Heart left ventricle (tissue), 16 donors: ENCODE measurements at regions not wholly inside any gene's neighbourhood (a gene's known extent, or its start where the extent isn't known, plus 50 kb on each side); places are given as distances from the start of the nearest gene placed in this dataset.
A peak's percentile ranks its signal among the peaks of the same experiment; 100 is the strongest.

Experiments used
- ATAC-seq, 4 donors: fragments of 200-7000 bp; cut with Tn5 transposase; one replicate each; pipeline ENCODE4 v1.9.1; 2020 to 2022; ENCODE audit warnings: moderate library complexity in 4 of 4, mild to moderate bottlenecking in 3 of 4, moderate number of reproducible peaks in 1 of 4
- DNase-seq, 5 donors: peaks; one replicate each; pipeline ENCODE4 v3.0.0-alpha.2; 2020
- H3K27ac ChIP-seq, 12 donors: fragments of 200-600 bp; sonication (generic) in 4 of 12; one replicate each; pipeline versions ENCODE4 v1.5.0 to v1.8.0; 2016 to 2022; ENCODE audit warnings: mild to moderate bottlenecking in 2 of 12
- H3K27me3 ChIP-seq, 9 donors: fragments of 200-600 bp; sonication (generic) in 2 of 9; one replicate each; pipeline versions ENCODE4 v1.5.1 to v1.8.0; 2016 to 2022; ENCODE audit warnings: mild to moderate bottlenecking in 3 of 9
- H3K36me3 ChIP-seq, 9 donors: fragments of 200-600 bp; sonication (generic) in 2 of 9; one replicate each; pipeline versions ENCODE4 v1.5.0 to v1.8.0; 2018 to 2022; ENCODE audit warnings: mild to moderate bottlenecking in 2 of 9
- H3K4me1 ChIP-seq, 12 donors: fragments of 200-600 bp; sonication (generic) in 4 of 12; one replicate each; pipeline versions ENCODE4 v1.5.0 to v1.8.0; 2016 to 2022; ENCODE audit warnings: mild to moderate bottlenecking in 3 of 12
- H3K4me3 ChIP-seq, 12 donors: fragments of 200-600 bp; sonication (generic) in 4 of 12; one replicate each; pipeline versions ENCODE4 v1.5.0 to v1.8.0; 2017 to 2022; ENCODE audit warnings: mild to moderate bottlenecking in 9 of 12, moderate library complexity in 4 of 12
- H3K9me3 ChIP-seq, 12 donors: fragments of 200-600 bp; sonication (generic) in 4 of 12; one replicate each; pipeline versions ENCODE4 v1.5.0 to v1.8.0; 2016 to 2022; ENCODE audit warnings: mild to moderate bottlenecking in 1 of 12
- CTCF ChIP-seq, 12 donors: fragments of 200-600 bp; sonication (generic) in 4 of 12; IDR thresholded peaks; one replicate each; pipeline versions ENCODE4 v1.5.0 to v1.8.0; 2018 to 2022; ENCODE audit warnings: antibody characterized with exemption in 12 of 12, mild to moderate bottlenecking in 5 of 12
- POLR2A ChIP-seq, 2 donors: fragments of 450-650 bp; IDR thresholded peaks; one replicate each; pipeline ENCODE4 v1.6.1; 2017; ENCODE audit warnings: antibody characterized with exemption in 2 of 2, mild to moderate bottlenecking in 2 of 2, moderate library complexity in 2 of 2
- WGBS, 4 donors: extraction: QIAGEN DNeasy Blood & Tissue Kit in 2 of 4; methylation state at CpG; one replicate each; pipeline versions ENCODE4 v1.1.5 to v1.1.7; 2013 to 2018; 5-methylcytosine and 5-hydroxymethylcytosine counted together
- intact Hi-C, 10 donors: fragments of 100-400 bp; cut with DNase I; formaldehyde crosslinking; loops; one replicate each; pipeline versions ENCODE4 v1.11.1 to v1.14.2; 2022
- donor health status: ischemic (EF 13 %, LVEDD 7.1; RV severe dilation, severe dysfunction).
- donor health status: healthy with polysubstance abuse.
- donor health status: DM: no; HTN: yes; CAD: no.
- donor health status: DM: no; HTN: no; CAD: no.
- donor health status: ischemic (EF 25% LVEDD 6.9; RV normal size, moderate dysfunction).
- donor health status: ischemic (EF 25% LVEDD 5.7; RV mildly dilated, moderate dysfunction).
- donor health status: healthy.
- donor health status: DM: yes; HTN: yes; CAD: no.
- donor health status: ischemic (EF 35%, LVEDD 5.7; RV mildly dilated, moderate dysfunction).
- donor health status: nonischemic (EF 11% LVEDD 7.7; RV severe dilation, severe dysfunction).
- donor health status: DM: yes; HTN: yes; CAD: no.
- donor health status: PGD.
- donor health status: ischemic (EF 29% LVEDD 5.4; RV normal size, mild dysfunction).
- donor health status: nonischemic (EF 23%, LVEDD 6.1; RV moderate dilation, normal function).

GRCh38 chr16:86338403-86339115, 171.8 kb upstream of the FOXF1 start:
- Histone ChIP-seq H3K4me1 (peaks cover 0 to 9% (median under 1%) of the 10 kb centered on the region in 12 donors), H3K9me3 (no peaks in the 10 kb centered on the region), H3K4me3 (no peak overlapping the region), H3K27ac (no peak overlapping the region), H3K36me3 (no peaks in the 10 kb centered on the region), H3K27me3 (peaks cover 0 to 75% (median 12%) of the 10 kb centered on the region in 9 donors)
- DNase-seq (peak in 1 of 5 donors; percentile 51), ATAC-seq (no peak)
- no peak for TF ChIP-seq CTCF (IDR thresholded peaks at IDR 0.05)
- no peak for TF ChIP-seq POLR2A (IDR thresholded peaks at IDR 0.05)
- WGBS, 4 donors = 87 to 94% (median 92%) methylated on average over 5 of the region's 5 CpGs
- intact Hi-C loops = no loop called here

GRCh38 chr16:86342161-86342834, 168.0 kb upstream of the FOXF1 start:
- no peak for ATAC-seq
- H3K27me3 ChIP-seq = peaks cover 3 to 69% (median 12%) of the 10 kb centered on the region in 9 donors
- H3K36me3 ChIP-seq = no peaks in the 10 kb centered on the region
- intact Hi-C loops = loop anchor here in 3 of 10 donors (5.0 to 10.0 kb wide), 3 partner anchors 173 to 270 kb away; partner anchors contain the start of gene FOXF1 (in 1 of the 3)
- 75 to 86% (median 80%) methylated on average over 5 to 6 of the region's 6 CpGs for WGBS, 4 donors
- peaks cover 0 to 18% (median 9%) of the 10 kb centered on the region in 12 donors for H3K4me1 ChIP-seq
- H3K27ac ChIP-seq = peak overlapping the region in 4 of 12 donors; percentile 40 to 82 (median 48)
- DNase-seq = no peak
- no peak overlapping the region for H3K4me3 ChIP-seq
- no peaks in the 10 kb centered on the region for H3K9me3 ChIP-seq
- TF ChIP-seq CTCF (IDR thresholded peaks at IDR 0.05) = no peak

GRCh38 chr16:86343027-86343795, 167.1 kb upstream of the FOXF1 start:
- Histone ChIP-seq H3K27ac (peak overlapping the region in 5 of 12 donors; percentile 40 to 87 (median 51)), H3K27me3 (peaks cover 3 to 69% (median 19%) of the 10 kb centered on the region in 9 donors), H3K4me3 (peak overlapping the region in 6 of 12 donors; percentile 9 to 28 (median 13)), H3K9me3 (no peaks in the 10 kb centered on the region), H3K36me3 (no peaks in the 10 kb centered on the region), H3K4me1 (peaks cover 0 to 18% (median 9%) of the 10 kb centered on the region in 12 donors)
- WGBS, 4 donors = 14 to 26% (median 24%) methylated on average over 19 to 25 of the region's 25 CpGs
- intact Hi-C loops = loop anchor here in 3 of 10 donors (5.0 to 10.0 kb wide), 3 partner anchors 172 to 271 kb away; partner anchors contain the start of gene FOXF1 (in 1 of the 3)
- TF ChIP-seq CTCF (IDR thresholded peaks at IDR 0.05) = no peak
- no peak for TF ChIP-seq POLR2A (IDR thresholded peaks at IDR 0.05)
- ATAC-seq (peak in 2 of 4 donors; percentile 21 to 85), DNase-seq (peak in 3 of 5 donors; percentile 34 to 41 (median 36))
